ENCODE measurements at regions not wholly inside any gene's neighbourhood (a gene's known extent, or its start where the extent isn't known, plus 50 kb on each side); places are given as distances from the start of the nearest gene placed in this dataset.
"Not testable (repeated sequence)": the region's sequence is repeated elsewhere in the genome, so short reads cannot be mapped to it uniquely, and the experiment has no call there.

DNA sequence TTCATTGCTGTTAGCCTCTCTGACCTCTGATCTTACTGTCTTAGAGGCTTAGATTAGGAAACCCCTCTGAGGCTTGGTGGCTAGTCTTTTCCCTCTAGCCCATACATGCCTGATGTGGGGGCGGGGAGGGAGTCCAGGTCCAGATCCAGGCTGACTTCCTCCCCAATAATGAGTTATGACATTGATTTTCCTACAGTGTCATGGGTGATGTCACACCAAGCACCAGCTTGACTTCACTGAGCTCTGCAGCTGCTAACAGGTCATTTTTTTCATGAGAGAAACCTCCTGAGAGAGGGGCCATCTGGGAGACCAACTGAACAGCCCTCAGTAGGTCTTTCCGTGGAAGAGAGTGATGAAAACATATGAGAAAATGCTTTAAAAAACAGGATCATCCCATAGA, 180.2 kb upstream of the N4BP1 start:
- H3K4me1 Mint-ChIP-seq (ENCODE audit: low read depth), result no peaks in the 10 kb centered on the region
- H3K9me3 Mint-ChIP-seq, result peaks cover 3% of the 10 kb centered on the region
- intact Hi-C loops (cut with micrococcal nuclease), result no loop called here
- no peak overlapping the region for H3K4me3 Mint-ChIP-seq (ENCODE audit: low read depth)
- no peak overlapping the region for H3K27ac Mint-ChIP-seq
- DNase-seq (ENCODE audit: low spot score), result no peak
- no peaks in the 10 kb centered on the region for H3K36me3 Mint-ChIP-seq (ENCODE audit: low read depth)
- H3K27me3 Mint-ChIP-seq (ENCODE audit: low read depth), result no peaks in the 10 kb centered on the region

DNA sequence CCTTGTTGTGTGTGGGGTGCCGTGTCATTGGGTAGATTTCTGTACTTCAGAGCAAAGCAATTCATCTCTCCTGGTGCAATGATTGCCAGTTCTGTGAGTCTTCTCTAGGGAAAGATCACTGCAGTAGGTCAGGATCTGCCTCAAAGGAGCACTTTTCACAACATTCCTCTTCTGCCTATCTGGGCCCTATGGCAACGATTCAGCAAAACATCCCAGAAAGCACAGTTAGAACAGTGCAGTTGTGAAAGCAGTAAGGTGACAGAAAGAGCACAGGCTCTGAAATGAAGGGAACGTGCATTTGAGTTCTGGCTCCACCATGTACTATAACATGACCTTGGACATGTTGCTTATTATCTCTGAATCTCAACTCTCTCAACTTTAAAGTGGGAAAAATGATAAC, 178.5 kb upstream of the N4BP1 start:
- Mint-ChIP-seq H3K9me3 (peaks cover 3% of the 10 kb centered on the region), H3K4me1 (ENCODE audit: low read depth) (no peaks in the 10 kb centered on the region), H3K36me3 (ENCODE audit: low read depth) (no peaks in the 10 kb centered on the region), H3K4me3 (ENCODE audit: low read depth) (no peak overlapping the region), H3K27me3 (ENCODE audit: low read depth) (no peaks in the 10 kb centered on the region), H3K27ac (no peak overlapping the region)
- DNase-seq (ENCODE audit: low spot score), result no peak
- intact Hi-C loops (cut with micrococcal nuclease), result no loop called here

DNA sequence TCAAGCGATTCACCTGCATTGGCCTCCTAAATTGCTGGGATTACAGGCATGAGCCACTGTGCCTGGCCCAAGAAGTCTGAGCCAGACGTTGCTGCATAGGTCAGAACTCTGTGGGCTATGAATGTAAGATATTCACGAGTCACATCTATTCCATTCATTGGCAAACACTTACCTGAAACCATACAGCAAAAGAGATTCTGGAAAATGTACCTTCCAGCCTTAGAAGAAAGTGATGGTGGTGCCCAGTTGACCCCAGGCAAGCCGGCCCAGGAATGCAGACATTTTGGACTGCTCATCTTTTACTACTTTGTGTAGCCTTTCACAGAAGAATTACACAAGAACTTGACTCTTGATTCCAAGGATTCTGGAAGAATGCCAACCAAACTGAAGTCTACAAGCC, 135.6 kb upstream of the N4BP1 start:
- DNase-seq (ENCODE audit: low spot score), result no peak
- Mint-ChIP-seq H3K9me3 (no peaks in the 10 kb centered on the region), H3K4me1 (ENCODE audit: low read depth) (no peaks in the 10 kb centered on the region), H3K4me3 (ENCODE audit: low read depth) (no peak overlapping the region), H3K27ac (no peak overlapping the region), H3K27me3 (ENCODE audit: low read depth) (no peaks in the 10 kb centered on the region), H3K36me3 (ENCODE audit: low read depth) (no peaks in the 10 kb centered on the region)
- intact Hi-C loops (cut with micrococcal nuclease), result no loop called here

DNA sequence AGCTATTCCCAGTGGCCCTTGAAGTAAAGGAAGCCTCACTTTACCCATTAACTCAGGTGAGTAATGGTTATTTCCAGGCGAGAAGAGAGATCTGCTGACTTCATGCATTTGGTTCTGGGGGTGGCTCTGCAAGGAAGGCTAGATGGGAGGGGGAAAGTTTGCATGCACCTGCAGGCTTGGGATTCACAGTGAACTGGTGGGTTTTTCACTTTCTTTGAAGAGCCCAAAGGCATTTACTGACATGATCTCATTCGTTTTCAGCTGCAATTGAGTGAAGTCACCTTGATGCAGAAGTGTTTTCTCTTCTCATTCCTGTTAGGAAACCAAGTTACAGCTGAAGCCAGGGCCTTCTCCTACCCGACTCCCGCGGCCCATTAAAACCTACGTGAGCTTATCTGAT, 131.0 kb upstream of the N4BP1 start:
- no peak for DNase-seq (ENCODE audit: low spot score)
- H3K27ac Mint-ChIP-seq, result no peak overlapping the region
- H3K4me3 Mint-ChIP-seq (ENCODE audit: low read depth), result no peak overlapping the region
- no peaks in the 10 kb centered on the region for H3K27me3 Mint-ChIP-seq (ENCODE audit: low read depth)
- H3K36me3 Mint-ChIP-seq (ENCODE audit: low read depth), result no peaks in the 10 kb centered on the region
- intact Hi-C loops (cut with micrococcal nuclease), result no loop called here
- H3K9me3 Mint-ChIP-seq, result no peaks in the 10 kb centered on the region
- H3K4me1 Mint-ChIP-seq (ENCODE audit: low read depth), result no peaks in the 10 kb centered on the region

DNA sequence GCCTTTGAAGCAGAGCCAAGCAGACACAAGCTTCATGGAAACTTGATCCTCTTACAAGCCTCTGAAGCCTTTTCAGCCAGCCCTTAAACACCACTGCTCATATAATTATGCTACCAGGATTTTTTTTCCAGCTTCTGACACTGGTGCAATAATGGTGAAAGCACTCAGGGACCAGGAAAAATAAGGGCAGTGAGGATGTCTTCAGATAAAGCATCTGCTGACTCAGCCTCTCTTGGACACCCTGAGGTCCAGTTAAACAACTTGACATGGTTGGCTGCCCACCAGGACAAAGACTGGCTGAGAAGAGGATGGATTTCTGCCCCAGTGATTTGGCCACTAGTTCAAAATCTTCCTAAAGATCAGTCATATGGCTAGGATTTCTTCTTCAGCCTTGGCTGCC, 124.2 kb upstream of the N4BP1 start:
- Mint-ChIP-seq H3K27me3 (ENCODE audit: low read depth) (no peaks in the 10 kb centered on the region), H3K36me3 (ENCODE audit: low read depth) (no peaks in the 10 kb centered on the region), H3K9me3 (no peaks in the 10 kb centered on the region), H3K4me3 (ENCODE audit: low read depth) (no peak overlapping the region), H3K4me1 (ENCODE audit: low read depth) (no peaks in the 10 kb centered on the region), H3K27ac (no peak overlapping the region)
- intact Hi-C loops (cut with micrococcal nuclease), result no loop called here
- no peak for DNase-seq (ENCODE audit: low spot score)

DNA sequence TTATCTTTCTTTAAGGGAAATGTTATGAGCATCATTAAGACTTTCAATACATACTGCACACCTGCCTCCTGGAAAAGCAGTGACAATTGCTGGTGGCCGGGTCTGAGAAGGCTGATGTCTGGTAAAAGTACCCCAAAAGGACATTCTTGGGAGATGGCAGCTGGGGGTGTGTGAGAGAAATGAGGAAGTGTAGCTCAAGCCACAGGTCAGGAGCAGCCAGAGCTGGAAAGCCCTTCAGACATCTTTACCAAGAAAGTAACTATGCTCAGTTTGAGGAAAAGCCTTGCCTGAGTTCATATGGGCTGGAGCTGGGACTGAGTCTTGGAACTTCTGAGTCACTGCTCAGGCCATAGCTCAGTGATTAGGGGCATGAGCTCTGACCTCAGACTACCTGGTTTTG, 94.7 kb upstream of the N4BP1 start:
- intact Hi-C loops (cut with micrococcal nuclease), result no loop called here
- Mint-ChIP-seq H3K36me3 (ENCODE audit: low read depth) (no peaks in the 10 kb centered on the region), H3K4me3 (ENCODE audit: low read depth) (no peak overlapping the region), H3K9me3 (no peaks in the 10 kb centered on the region), H3K27ac (no peak overlapping the region), H3K27me3 (ENCODE audit: low read depth) (no peaks in the 10 kb centered on the region), H3K4me1 (ENCODE audit: low read depth) (no peaks in the 10 kb centered on the region)
- no peak for DNase-seq (ENCODE audit: low spot score)

DNA sequence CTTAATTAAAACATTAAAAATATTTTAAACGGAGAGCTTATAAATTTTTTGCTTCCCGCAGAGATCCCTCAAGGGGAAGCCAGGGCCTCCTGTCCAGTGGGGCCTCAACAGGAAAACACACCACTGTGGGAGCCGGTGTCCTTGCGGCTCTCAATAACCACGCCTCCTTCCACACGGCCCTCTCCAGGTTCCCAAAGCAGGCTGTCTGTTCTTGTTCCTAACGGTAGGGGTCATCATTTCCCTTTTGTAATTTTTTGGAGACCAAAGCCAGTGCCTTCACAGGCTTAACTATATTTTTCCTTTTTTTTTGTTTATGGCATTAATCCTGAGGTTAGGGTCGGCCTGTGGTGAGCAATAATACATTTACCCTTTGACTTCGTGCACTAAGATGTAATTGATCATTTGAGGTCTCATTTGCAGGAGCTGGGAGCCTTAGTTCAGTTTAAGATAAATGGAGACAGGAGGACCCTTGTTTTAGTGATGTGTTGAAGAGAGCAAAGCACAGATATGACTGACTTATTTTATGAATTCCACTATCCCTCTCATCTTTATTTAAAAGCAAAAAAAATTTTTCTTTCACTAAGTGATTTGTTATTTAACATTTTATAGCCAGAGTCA, 77.5 kb upstream of the N4BP1 start:
- Mint-ChIP-seq H3K36me3 (ENCODE audit: low read depth) (no peaks in the 10 kb centered on the region), H3K27me3 (ENCODE audit: low read depth) (peaks cover 8% of the 10 kb centered on the region)
- intact Hi-C loops (cut with micrococcal nuclease), result loop anchor here (2.0 kb wide), 1 partner anchor 661 kb away; no protein-coding TSS in a partner anchor

DNA sequence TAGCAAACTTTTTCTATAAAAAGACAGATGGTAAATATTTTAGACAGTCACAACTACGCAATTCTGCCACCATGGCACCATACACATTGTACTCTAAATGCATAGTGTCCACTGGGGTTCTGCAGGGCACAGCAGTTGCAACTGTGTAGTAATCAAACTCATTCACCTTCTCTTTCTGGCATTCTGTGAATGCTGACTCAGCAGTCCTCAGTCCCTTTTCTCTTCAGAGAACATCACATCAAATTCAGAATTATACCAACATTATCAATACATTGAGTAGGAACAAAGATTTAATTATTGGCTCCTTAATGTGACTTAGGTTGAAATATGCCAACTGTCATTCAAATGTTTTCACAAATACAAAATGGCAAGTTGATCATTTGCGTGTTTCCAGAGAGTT, 74.2 kb upstream of the N4BP1 start:
- Mint-ChIP-seq H3K27me3 (ENCODE audit: low read depth) (peaks cover 11% of the 10 kb centered on the region), H3K27ac (no peak overlapping the region)

More for the DNA sequence above, 77.5 kb upstream of the N4BP1 start:
- DNase-seq (ENCODE audit: low spot score), result no peak
- Mint-ChIP-seq H3K4me3 (ENCODE audit: low read depth) (no peak overlapping the region), H3K9me3 (no peaks in the 10 kb centered on the region), H3K27ac (no peak overlapping the region), H3K4me1 (ENCODE audit: low read depth) (no peaks in the 10 kb centered on the region)

DNA sequence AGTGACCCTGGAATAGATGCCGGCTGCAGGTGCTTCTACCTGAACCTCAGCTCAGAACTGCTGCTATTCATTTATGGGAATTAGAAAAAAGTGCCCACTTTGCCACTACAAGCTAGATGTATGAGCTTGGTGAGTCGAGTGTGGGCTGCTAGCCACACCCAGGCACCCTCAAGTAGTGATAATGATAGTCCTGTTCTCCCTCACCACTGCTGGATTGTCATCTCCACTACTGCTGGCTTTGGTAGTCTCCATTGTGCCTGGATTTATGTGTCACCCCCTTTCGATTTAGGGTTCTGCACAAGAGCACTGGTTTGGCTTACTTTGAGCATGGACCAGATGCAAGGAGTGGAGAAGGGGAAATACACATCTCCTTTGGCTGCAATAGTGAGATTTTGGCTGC, 73.0 kb upstream of the N4BP1 start:
- Mint-ChIP-seq H3K36me3 (ENCODE audit: low read depth) (no peaks in the 10 kb centered on the region), H3K27me3 (ENCODE audit: low read depth) (peaks cover 11% of the 10 kb centered on the region), H3K9me3 (no peaks in the 10 kb centered on the region), H3K4me1 (ENCODE audit: low read depth) (no peaks in the 10 kb centered on the region), H3K27ac (no peak overlapping the region), H3K4me3 (ENCODE audit: low read depth) (no peak overlapping the region)
- intact Hi-C loops (cut with micrococcal nuclease), result no loop called here
- DNase-seq (ENCODE audit: low spot score), result no peak

More for the DNA sequence above, 74.2 kb upstream of the N4BP1 start:
- intact Hi-C loops (cut with micrococcal nuclease), result no loop called here
- Mint-ChIP-seq H3K9me3 (no peaks in the 10 kb centered on the region), H3K4me3 (ENCODE audit: low read depth) (no peak overlapping the region), H3K4me1 (ENCODE audit: low read depth) (no peaks in the 10 kb centered on the region), H3K36me3 (ENCODE audit: low read depth) (no peaks in the 10 kb centered on the region)
- no peak for DNase-seq (ENCODE audit: low spot score)

DNA sequence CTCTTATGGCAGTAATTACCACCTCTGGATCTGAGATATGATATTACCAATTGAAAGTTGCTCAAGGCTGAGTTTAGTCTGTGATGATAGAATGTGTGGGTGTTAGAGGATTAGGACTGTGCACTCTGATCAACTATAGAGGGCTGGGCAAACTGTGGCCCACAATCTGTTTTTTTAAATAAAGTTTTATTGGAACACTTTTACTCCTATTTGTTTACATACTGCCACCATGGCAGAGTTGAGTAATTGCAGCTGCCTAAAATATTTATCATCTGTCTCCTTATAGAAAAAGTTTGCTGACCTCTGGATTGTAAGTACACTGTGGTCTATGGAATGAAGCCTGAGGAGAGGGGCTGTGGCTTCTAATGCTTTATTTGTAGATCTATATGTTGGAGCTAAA, 71.5 kb upstream of the N4BP1 start:
- intact Hi-C loops (cut with micrococcal nuclease), result no loop called here
- Mint-ChIP-seq H3K27ac (no peak overlapping the region), H3K27me3 (ENCODE audit: low read depth) (peaks cover 9% of the 10 kb centered on the region), H3K36me3 (ENCODE audit: low read depth) (no peaks in the 10 kb centered on the region), H3K4me1 (ENCODE audit: low read depth) (no peaks in the 10 kb centered on the region), H3K9me3 (no peaks in the 10 kb centered on the region), H3K4me3 (ENCODE audit: low read depth) (no peak overlapping the region)
- no peak for DNase-seq (ENCODE audit: low spot score)

DNA sequence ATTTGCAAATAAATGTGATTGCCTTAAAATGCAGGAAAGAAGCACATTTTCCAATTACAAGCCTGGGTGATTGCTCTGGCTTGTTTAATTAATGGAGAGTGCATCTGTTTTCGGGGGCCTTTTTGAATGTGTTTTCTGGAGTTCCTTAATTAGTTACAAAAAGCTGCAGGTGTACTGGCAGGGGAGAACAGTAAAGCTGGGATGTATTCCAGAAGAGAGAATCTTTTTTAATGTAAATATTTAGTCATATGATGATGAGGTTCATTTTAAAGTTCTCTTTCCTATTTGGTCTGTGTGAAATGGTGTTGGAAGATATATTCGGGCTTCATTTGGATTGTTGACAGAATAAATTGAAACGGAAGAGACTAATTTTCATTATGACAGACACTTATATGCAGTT, 70.9 kb upstream of the N4BP1 start:
- H3K27ac Mint-ChIP-seq, result no peak overlapping the region
- intact Hi-C loops (cut with micrococcal nuclease), result no loop called here
- no peaks in the 10 kb centered on the region for H3K4me1 Mint-ChIP-seq (ENCODE audit: low read depth)
- H3K4me3 Mint-ChIP-seq (ENCODE audit: low read depth), result no peak overlapping the region
- H3K9me3 Mint-ChIP-seq, result no peaks in the 10 kb centered on the region
- no peaks in the 10 kb centered on the region for H3K36me3 Mint-ChIP-seq (ENCODE audit: low read depth)
- H3K27me3 Mint-ChIP-seq (ENCODE audit: low read depth), result peaks cover 3% of the 10 kb centered on the region
- no peak for DNase-seq (ENCODE audit: low spot score)

DNA sequence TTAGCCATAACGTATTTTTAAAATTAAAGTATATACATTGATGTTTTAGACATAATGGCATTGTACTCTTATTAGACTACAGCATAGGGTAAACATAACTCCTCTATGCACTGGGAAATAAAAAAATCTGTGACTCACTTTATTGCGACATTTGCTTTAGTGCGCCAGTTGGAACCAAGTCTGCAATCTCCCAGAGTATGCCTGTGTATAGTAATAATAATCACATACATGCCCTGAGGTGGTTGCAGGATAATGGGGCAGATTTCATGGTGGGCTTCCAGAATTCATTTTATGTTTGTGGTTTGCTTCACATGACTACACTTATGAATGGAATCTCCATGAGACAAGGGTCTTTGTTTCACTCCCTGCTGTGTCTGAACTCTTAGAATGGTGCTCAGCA, 66.9 kb upstream of the N4BP1 start:
- H3K4me1 Mint-ChIP-seq (ENCODE audit: low read depth), result no peaks in the 10 kb centered on the region
- no peak overlapping the region for H3K27ac Mint-ChIP-seq
- intact Hi-C loops (cut with micrococcal nuclease), result no loop called here
- peaks cover 4% of the 10 kb centered on the region for H3K9me3 Mint-ChIP-seq
- no peak for DNase-seq (ENCODE audit: low spot score)
- H3K36me3 Mint-ChIP-seq (ENCODE audit: low read depth), result no peaks in the 10 kb centered on the region
- H3K27me3 Mint-ChIP-seq (ENCODE audit: low read depth), result peaks cover 3% of the 10 kb centered on the region
- no peak overlapping the region for H3K4me3 Mint-ChIP-seq (ENCODE audit: low read depth)

DNA sequence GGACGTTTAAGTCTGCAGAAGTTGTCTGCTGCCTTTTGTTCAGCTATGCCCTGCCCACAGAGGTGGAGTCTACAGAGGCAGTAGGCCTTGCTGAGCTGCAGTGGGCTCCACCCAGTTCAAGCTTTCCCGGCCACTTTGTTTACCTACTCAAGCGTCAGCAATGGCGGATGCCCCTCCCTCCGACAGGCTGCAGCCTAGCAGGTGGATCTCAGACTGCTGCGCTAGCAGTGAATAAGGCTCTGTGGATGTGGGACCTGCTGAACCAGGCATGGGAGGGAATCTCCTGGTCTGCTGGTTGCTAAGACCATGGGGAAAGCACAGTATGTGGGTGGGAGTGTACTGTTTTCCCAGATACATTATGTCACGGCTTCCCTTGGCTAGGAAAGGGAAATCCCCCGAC, 58.2 kb upstream of the N4BP1 start:
- H3K27ac Mint-ChIP-seq; H3K36me3 Mint-ChIP-seq (ENCODE audit: low read depth); H3K27me3 Mint-ChIP-seq (ENCODE audit: low read depth); H3K4me3 Mint-ChIP-seq (ENCODE audit: low read depth); H3K4me1 Mint-ChIP-seq (ENCODE audit: low read depth); intact Hi-C loops (cut with micrococcal nuclease); DNase-seq (ENCODE audit: low spot score); H3K9me3 Mint-ChIP-seq: not testable (repeated sequence)

DNA sequence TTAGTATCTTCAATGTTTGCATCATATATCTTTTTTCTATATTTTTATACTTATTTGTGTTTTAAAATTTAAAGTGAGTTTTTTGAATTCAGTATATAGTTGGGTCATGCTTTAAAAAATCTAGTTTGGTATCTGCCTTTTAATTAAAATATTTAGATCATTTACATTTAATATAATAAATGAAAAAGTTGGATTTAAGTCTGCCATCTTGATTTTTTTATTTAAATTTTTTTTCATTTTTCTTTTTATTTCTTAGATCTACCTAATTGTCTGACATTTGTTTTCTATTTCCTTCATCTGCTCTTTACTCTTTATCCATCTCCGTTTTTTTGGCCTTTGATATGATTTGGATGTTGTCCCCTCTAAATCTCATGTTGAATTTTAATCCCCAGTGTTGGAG, 50.0 kb upstream of the N4BP1 start:
- Mint-ChIP-seq H3K4me1 (ENCODE audit: low read depth) (no peaks in the 10 kb centered on the region), H3K36me3 (ENCODE audit: low read depth) (no peaks in the 10 kb centered on the region), H3K27me3 (ENCODE audit: low read depth) (no peaks in the 10 kb centered on the region), H3K4me3 (ENCODE audit: low read depth) (no peak overlapping the region), H3K27ac (no peak overlapping the region), H3K9me3 (peaks cover 21% of the 10 kb centered on the region)
- no peak for DNase-seq (ENCODE audit: low spot score)
- intact Hi-C loops (cut with micrococcal nuclease), result no loop called here
